Kidney (tissue), 13 donors: ENCODE measurements at regions not wholly inside any gene's neighbourhood (a gene's known extent, or its start where the extent isn't known, plus 50 kb on each side); places are given as distances from the start of the nearest gene placed in this dataset.

ENCODE experiments used
- DNase-seq, 5 donors: peaks; one replicate each; pipeline ENCODE4 v3.0.0-alpha.2; 2013 to 2020
- FAIRE-seq: peaks from 2 replicates; lab custom pipeline; 2012; peaks lifted over from hg19 to GRCh38; lab: Jason Lieb, UNC
- H3K27ac ChIP-seq, 2 donors: one replicate each; pipeline ENCODE4 v1.7.0; 2013; ENCODE audit warnings: low read depth in 2 of 2, low read length in 2 of 2, inconsistent platforms in 1 of 2
- H3K27me3 ChIP-seq: one replicate; pipeline ENCODE4 v1.7.1; 2013; ENCODE audit warnings: low read length, inconsistent platforms; ENCODE audit not compliant: control insufficient read depth, insufficient read depth
- H3K36me3 ChIP-seq, 3 donors: one replicate each; pipeline versions ENCODE4 v1.7.0 to v1.7.1; 2013; ENCODE audit warnings: low read length in 3 of 3, control low read depth in 1 of 3, inconsistent platforms in 1 of 3; ENCODE audit not compliant: insufficient read depth in 3 of 3, control insufficient read depth in 2 of 3
- H3K4me1 ChIP-seq, 3 donors: one replicate each; pipeline versions ENCODE4 v1.7.0 to v1.7.1; 2013; ENCODE audit warnings: low read length in 3 of 3, inconsistent platforms in 1 of 3, low read depth in 1 of 3; ENCODE audit not compliant: control insufficient read depth in 2 of 3, insufficient read depth in 2 of 3
- H3K4me3 ChIP-seq, 3 donors: one replicate each; pipeline versions ENCODE4 v1.7.0 to v1.8.1; 2013; ENCODE audit warnings: low read length in 3 of 3, control low read depth in 1 of 3, inconsistent platforms in 1 of 3
- H3K9ac ChIP-seq, 3 donors: one replicate each; pipeline versions ENCODE4 v1.7.0 to v1.7.1; 2013; ENCODE audit warnings: low read length in 3 of 3, control low read depth in 1 of 3, inconsistent platforms in 1 of 3
- H3K9me3 ChIP-seq, 3 donors: one replicate each; pipeline versions ENCODE4 v1.7.0 to v1.7.1; 2013; ENCODE audit warnings: low read length in 3 of 3, control low read depth in 1 of 3, inconsistent platforms in 1 of 3; ENCODE audit not compliant: control insufficient read depth in 2 of 3, insufficient read depth in 1 of 3
- CTCF ChIP-seq: IDR thresholded peaks from 3 replicates; pipeline ENCODE4 v1.5.1; 2012; ENCODE audit warnings: mild to moderate bottlenecking, moderate library complexity, borderline replicate concordance; ENCODE audit not compliant: insufficient read depth; ENCODE audit errors: extremely low read depth
- intact Hi-C: fragments of 100-400 bp; cut with DNase I; formaldehyde crosslinking; loops from one replicate; pipeline ENCODE4 v1.11.1; 2022
- donor health status: control.
- donor health status: control.
- donor health status: control.
- donor health status: control.
- donor health status: control.
- donor health status: DM: yes; HTN: yes; CAD: no.
- donor health status: Normal renal cell carcinoma (clear cell type).

DNA sequence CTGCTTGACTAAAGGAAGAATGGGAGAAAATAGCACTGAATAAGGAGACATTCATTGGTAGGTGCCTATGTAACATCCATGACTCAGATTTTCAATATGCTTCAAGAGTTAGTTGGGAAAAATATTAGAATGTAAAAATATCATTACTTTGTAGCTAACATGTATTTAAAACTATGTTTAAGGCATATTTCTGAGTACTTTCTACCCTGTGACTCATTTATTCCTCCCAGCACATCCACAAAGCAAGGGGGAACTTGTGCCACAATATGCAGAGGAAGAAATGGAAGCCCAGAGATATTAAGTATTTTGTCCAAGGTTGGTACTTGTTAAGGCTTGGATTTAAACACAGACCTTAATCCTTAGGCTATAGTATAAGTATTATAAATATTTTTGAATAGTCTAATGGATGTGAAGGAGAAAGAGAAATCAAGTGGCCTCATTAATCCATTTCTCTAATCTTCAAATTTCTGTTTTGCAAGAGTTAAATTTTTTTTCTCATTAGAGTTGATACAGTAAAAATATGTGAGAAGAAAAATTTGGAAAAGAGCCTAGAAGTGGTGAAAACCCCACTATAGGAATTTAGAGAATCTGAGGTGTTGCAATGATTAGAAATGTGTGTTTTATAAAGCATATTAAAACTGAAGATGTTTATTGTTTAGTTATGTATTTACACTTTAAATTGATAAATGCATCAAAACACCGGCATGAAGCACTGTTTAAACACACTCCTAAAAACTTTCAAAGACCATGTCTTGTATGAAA lies 149.3 kb upstream of the GYPA start:
- intact Hi-C loops: no loop called here
- FAIRE-seq: no peak
- Histone ChIP-seq H3K4me3 (no peak overlapping the region), H3K27ac (no peak overlapping the region), H3K27me3 (no peaks in the 10 kb centered on the region), H3K9me3 (no peaks in the 10 kb centered on the region), H3K4me1 (no peaks in the 10 kb centered on the region), H3K9ac (no peak overlapping the region), H3K36me3 (no peaks in the 10 kb centered on the region)
- DNase-seq: no peak
- no peak for TF ChIP-seq CTCF

- intact Hi-C loops: no loop called here
- no peak for FAIRE-seq
- no peaks in the 10 kb centered on the region for H3K4me1 ChIP-seq
Measured at GRCh38 chr4:144291164-144291563, 150.6 kb upstream of the GYPA start.

GRCh38 chr4:144294211-144294610 lies 153.7 kb upstream of the GYPA start:
- H3K27ac ChIP-seq: no peak overlapping the region
- FAIRE-seq: no peak
- no peak for DNase-seq
- TF ChIP-seq CTCF: no peak
- no peaks in the 10 kb centered on the region for H3K9me3 ChIP-seq
- H3K9ac ChIP-seq: no peak overlapping the region
- intact Hi-C loops: no loop called here
- H3K4me3 ChIP-seq: no peak overlapping the region
- H3K27me3 ChIP-seq: no peaks in the 10 kb centered on the region
- H3K36me3 ChIP-seq: no peaks in the 10 kb centered on the region
- no peaks in the 10 kb centered on the region for H3K4me1 ChIP-seq

More at GRCh38 chr4:144291164-144291563, 150.6 kb upstream of the GYPA start:
- Histone ChIP-seq H3K4me3 (no peak overlapping the region), H3K36me3 (no peaks in the 10 kb centered on the region), H3K9ac (no peak overlapping the region), H3K27ac (no peak overlapping the region), H3K27me3 (no peaks in the 10 kb centered on the region), H3K9me3 (no peaks in the 10 kb centered on the region)
- TF ChIP-seq CTCF: no peak
- no peak for DNase-seq
